GM21723 (cell line): ENCODE measurements at regions not wholly inside any gene's neighbourhood (a gene's known extent, or its start where the extent isn't known, plus 50 kb on each side); places are given as distances from the start of the nearest gene placed in this dataset.
"Not testable (repeated sequence)": the region's sequence is repeated elsewhere in the genome, so short reads cannot be mapped to it uniquely, and the experiment has no call there.

Source experiments
- ATAC-seq: cut with Tn5 transposase; IDR thresholded peaks from one replicate; pipeline ENCODE4 v1.9.1; 2021; ENCODE audit warnings: mild to moderate bottlenecking, moderate library complexity; ENCODE audit not compliant: unreplicated experiment

DNA sequence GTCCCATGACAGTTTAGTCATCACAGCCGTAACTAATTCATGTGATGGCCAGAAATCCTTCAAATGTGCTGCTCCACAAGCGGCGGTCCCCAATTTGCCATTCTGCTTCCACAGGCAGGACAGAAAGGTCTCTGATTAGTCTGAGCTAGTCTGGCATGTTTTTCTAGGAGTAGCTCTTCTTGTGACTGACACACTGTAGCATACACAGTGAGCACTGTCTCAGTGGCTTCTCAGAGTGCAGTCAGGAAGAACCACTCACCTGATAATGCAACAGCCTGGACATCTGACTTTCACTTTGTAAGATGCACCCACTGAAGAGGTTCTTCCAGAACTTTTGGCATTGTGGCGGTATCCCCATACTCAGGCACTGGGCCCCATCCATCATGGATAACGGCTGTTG is 1266.2 kb downstream of the TMEM121 start:
- no peak for ATAC-seq

DNA sequence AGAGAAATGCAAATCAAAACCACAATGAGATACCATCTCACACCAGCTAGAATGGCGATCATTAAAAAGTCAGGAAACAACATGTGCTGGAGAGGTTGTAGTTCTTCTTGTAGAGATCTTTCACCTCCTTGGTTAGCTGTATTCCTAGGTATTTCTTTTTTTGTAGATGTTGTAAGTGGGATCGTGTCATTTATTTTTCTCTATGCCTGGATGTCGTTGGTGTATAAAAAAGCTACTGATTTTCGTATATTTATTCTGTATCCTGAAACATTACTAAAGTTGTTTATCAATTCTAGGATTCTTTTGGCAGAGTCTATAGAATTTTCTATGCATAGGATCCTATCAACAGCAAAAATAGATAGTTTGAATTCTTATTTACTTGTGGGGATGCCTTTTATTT is 1271.8 kb downstream of the TMEM121 start:
- not testable (repeated sequence) for ATAC-seq

DNA sequence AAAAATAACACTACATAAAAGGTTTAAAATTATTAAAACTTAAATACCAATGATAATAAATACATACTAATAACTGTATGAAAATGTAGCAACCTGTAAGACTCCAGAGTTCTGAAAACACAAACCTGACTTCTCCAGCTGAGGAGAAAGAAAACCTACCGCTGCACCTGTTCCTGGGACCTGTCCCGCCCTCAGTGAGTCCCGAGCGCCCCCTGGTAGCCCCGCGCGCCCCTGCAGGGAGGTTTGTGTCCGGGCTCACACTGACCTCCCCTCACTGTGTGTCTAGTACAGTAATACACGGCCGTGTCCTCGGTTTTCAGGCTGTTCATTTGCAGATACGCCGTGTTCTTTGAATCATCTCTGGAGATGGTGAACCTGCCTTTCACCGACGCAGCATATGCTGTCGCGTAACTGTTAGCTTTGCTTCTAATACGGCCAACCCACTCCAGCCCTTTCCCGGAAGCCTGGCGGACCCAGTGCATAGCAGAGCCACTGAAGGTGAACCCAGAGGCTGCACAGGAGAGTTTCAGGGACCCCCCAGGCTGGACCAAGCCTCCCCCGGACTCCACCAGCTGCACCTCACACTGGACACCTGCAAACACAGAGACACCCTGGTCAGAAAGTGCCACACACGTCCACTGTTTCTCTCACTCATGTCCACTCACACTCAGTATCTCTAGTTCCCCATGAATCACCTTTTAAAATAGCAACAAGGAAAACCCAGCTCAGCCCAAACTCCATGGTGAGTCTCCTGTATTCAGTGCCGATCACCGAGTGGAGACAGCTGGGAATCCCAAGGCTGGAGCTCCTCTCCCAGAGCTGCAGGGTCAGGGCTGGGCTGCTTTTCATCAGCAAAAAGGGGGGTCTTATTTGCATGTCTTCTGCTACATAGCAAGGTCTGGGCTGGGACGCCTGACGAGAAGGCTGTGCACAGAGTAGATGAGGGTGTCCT is 1276.3 kb downstream of the TMEM121 start:
- no peak for ATAC-seq

DNA sequence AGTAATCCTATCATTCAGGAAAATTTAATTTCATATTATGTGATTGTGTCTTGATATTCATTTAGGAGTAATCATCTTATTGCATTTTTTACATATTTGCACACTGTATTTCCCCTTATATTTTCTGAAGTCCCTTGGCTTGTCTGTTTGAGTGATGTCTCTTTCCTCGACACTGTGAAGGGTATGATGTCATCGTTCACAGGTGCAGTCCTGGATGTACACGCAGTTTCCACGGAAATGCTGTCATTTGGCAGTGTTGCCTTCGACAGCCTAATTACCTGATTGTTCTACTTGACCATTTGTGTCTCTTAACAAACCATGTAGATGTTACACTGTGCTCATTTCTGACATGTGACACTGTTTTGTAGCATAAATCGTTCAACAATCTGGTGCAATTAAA is 1277.0 kb downstream of the TMEM121 start:
- no peak for ATAC-seq

DNA sequence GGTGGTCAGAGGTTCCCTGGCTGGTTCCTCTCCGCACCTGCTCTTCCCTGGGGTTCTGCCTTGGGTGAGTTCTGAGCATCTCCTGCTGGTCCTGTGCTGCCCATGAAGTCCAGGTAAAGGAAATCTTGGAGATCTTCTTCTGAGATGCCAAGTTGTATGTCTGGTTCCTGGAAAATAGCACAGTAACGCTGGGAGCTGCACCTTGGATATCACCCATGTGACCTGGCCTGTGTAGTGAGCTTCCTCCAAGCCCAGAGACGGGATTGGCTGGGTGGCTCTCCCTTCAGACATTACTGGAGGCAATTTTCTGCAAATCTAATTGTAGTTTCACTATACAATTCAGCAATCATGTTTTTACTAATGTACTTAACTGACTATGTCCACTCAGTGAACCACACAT is 1281.1 kb downstream of the TMEM121 start:
- ATAC-seq = no peak

DNA sequence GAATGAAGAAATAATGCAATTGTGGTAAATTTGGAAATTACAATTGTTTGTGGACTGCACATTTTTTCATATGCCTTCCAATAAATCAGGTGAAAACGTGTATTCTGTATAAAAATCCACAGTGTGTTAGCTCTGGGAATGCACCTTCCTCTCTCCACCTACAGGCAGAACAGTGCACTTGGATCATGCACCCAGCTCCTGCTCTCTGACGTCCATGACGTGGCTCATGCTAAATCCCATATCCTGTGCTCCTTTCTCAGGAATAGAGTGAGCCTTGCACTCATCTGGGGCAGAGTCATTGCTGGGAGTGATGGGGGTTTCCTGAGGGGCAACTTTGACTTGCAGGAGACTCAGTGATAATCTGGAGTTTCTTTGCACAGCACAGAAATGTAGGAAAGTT is 1282.1 kb downstream of the TMEM121 start:
- ATAC-seq = no peak

DNA sequence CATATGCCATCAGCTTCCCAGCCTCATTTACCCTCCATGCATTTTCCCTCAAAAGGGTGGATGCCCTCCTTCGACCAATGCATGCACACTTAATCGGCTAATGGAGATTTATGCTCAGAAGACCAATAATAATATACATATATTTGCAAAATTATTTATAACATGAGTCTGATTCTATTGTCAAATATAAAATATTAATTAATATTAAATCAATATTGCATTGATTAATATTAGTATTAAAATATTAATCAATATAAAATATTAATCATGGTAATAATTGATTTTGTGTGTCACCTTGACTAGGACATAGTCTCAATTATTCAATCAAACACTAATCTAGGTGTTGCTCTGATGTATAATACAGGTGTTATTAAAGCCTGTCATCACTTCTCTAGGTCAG is 1282.5 kb downstream of the TMEM121 start:
- no peak for ATAC-seq

DNA sequence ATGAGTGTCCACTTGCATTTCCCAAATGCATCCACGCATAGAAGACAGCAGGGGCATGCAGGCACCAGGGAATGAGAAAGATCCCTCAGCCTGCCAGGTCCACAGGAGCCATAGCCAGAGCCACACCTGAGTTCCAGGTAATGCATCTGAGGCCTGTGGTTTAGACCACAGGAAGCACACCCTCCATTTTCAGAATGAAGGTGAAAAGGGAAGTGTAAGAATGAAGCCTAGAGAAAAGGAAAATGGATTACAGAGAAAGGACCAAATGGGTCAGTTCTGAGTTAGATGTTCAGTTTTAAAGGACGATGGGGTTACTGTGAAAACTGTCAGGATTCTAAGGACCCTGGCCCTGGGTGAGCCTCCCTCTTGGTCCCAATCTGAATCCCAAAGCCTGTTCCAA is 1283.2 kb downstream of the TMEM121 start:
- ATAC-seq = no peak

DNA sequence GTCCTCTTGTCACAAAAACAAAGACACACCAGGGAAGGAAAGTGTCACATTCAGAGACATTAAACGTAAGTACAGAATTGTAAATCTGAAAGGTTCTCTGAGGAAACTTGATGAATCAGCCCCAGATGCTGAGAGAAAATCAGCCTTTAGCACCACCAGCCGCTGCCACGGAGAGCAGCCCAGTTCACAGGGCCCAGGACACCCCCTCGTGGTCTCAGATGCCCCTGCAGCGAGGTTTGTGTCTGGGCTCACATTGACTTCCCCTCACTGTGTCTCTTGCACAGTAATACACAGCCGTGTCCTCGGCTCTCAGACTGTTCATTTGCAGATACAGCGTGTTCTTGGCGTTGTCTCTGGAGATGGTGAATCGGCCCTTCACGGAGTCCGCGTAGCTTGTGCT is 1283.8 kb downstream of the TMEM121 start:
- ATAC-seq = not testable (repeated sequence)

DNA sequence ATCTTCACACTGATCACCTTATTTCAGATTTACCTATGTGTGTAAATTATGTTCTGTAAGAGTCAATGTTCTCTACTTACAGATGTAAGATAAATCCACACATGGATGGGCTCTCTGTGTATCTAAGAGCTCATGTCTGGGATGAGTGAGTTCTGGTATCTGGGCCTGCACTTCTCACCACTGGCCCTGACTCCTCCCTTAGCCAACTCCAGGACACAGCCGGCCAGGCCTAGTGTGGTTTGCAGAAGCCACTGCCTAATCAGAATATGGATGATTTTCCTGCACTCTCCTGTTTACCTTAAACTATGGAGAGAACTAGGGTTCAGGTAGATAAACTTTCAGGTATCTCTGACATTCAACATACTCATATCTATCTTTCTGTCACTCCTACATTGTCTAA is 1284.8 kb downstream of the TMEM121 start:
- no peak for ATAC-seq

DNA sequence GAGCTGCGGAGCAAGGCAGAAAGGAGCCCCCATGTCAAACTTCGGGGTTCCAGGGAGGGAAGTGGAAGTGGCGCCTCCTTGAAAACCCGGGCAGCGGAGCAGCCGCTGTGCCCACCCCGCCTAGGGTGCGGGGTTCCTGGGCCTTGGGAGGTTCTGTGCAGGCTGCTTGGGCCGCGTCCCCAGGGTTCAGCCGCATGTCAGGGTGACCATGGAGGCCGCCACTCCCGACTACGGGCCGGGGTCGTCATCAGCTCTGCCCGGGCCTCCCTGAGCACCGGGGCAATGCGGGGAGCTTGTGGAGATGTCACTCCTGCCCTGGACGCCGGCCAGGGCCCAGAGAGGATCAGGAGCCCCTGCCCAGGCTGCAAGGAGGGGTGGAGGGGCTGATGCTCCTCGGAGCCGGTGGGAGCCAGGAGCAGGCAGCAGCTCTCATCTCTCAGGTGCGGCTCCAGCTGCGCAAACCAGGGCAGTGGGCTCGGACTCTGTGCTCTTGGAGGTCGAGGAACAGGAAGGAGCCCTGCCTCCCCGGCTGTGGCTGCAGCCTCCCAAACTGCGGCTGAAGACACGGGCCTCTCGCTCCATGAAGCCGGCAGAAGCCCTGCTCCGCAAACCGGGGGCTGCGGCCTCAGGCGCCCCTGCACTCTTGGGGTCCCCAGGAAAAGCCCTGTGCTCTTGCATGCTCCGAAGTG is 1286.5 kb downstream of the TMEM121 start:
- ATAC-seq = no peak

DNA sequence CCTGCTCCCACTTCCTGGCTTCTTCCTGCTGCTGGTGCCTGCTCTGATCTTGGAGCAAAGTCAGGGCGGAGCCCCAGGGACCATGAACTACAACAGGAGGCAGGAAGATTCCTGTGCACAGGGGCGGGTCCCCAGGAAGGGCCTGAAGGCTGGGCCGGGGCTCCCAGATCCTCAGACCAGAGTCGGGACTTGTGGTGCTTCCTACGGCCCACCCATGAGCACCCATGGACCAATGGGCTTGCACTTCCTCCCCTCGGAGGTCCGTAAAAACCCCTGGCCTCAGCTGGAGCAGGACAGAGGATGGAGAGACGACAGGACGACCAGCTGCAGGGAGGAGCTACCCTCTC is 1287.1 kb downstream of the TMEM121 start:
- no peak for ATAC-seq

DNA sequence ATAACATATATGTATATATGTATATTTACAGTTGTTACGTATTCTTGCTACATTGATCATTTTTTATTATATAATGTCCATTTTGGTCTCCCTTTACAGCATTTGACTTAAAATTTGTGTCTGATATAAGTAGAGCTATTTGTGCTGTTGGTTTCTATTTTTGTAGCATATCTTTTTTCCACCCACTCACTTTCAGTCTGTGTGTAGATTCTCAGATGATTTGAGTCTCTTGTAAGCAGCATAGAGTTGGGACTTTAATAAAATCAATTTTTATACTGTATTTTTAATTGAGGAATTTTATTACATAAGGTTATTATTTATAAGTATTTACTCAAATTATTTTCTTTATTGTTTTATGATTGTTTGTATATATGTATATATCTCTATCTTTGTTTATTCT is 1293.7 kb downstream of the TMEM121 start:
- ATAC-seq = no peak

DNA sequence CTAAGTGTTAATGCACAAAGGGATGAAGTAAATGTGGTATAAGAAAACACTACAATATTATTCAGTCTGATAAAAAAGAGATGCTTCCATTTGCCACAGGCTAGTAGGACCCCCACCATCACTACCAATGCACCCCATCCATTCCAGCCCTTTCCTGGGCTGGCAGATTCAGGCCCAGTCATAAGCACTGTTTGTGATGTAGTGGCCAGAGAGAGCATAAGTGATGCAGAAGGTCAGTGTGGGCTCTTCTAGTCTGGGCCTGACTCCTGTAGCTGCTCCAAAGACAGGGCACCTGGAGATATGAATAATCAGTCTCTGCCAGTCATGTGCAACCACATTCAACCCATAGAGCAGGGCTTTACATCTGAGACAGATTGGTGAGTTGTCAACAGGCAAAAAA is 1294.7 kb downstream of the TMEM121 start:
- no peak for ATAC-seq

DNA sequence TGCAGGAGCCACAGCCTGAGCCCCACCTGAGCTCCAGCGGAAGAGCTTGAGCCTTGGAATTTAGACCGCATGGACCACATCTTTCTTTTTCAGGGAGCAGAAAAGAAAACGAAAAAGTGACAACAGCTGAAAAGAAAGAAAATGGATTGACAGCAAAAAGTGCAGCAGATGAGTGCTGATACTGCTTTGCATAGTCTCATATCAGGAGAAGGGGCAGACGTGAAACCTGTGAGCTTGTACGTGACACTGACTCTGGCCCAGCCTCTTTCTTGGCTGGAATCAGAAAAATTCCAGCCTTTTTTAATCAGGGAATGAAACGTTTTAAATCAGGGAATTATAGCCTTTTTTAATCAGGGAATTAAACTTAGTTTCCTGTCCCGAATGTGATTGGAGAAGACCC is 1296.5 kb downstream of the TMEM121 start:
- ATAC-seq = no peak

DNA sequence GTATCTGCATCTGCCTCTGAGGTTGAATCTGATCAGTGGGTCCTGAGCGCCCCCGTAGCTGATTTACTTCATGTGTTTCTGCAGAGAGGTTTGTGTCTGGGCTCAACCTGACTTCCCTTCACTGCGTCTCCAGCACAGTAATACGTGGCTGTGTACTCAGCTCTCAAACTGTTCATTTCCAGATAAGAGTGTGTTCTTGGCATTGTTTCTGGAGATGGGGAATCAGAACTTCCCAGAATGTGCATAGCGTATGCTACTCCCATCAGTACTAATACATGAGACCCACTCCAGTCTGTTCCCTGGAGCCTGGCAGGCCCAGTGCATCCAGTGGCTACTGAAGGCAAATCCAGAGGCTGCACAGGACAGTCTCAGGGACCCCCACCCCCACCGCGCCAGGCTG is 1297.2 kb downstream of the TMEM121 start:
- ATAC-seq = no peak

DNA sequence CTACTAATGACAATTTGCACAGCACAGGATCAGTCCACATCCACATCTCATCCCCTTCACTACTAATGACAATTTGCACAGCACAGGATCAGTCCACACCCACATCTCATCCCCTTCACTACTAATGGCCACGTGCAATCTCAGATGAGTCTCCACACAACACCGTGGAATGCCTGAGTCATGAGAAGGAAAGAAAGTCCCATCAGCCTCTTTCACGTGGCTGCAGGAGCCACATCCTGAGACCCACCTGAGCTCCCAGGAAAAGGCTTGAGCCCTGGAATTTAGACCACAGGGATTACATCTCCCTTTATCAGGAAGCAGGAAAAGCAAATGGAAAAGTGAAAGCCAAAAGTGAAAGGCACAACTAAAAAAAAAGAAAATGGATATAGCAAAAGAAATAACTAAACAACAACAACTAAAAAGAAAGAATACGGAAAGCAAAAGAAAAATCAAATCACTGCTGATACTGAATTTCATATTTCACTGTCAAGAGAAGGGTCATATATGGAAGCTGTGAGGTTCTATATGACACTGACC is 1300.5 kb downstream of the TMEM121 start:
- no peak for ATAC-seq

DNA sequence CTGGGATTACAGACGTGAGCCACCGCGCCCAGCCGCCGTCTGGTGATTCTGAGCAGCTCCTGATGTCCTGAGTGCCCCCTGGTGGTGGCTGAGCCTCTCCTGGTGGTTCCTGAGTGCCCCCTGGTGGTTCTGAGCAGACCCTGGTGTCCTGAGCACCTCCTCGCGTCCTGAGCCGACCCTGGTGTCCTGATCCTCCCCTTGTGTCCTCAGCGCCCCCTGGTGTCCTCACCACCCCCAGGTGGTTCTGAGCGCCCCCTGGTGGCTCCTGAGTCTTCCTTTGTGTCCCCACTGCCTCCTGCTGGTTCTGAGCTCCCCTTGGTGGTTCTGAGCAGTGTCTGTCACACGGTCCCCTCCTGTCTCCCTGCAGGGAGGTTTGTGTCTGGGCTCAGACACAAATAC is 1304.9 kb downstream of the TMEM121 start:
- ATAC-seq = peak; percentile 74

DNA sequence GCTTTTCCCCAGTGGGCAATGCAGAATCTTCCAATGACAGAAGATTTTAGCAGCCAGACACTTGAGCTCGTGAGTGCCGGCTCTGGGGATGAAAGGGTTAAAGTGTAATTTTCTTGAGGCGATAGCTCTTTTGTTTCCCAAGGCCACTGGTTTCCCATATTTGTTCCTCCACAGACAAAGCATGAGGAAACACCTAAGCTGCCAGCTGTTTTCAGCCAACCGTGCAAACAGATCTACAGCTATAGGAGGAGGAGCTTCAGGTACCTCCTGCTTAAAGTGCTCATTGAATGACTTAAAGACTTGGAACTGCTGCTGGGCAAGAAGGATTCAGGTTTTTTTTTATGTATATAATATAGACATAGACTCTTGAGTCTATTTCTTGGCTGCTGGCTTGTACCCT is 1311.5 kb downstream of the TMEM121 start:
- ATAC-seq = no peak

DNA sequence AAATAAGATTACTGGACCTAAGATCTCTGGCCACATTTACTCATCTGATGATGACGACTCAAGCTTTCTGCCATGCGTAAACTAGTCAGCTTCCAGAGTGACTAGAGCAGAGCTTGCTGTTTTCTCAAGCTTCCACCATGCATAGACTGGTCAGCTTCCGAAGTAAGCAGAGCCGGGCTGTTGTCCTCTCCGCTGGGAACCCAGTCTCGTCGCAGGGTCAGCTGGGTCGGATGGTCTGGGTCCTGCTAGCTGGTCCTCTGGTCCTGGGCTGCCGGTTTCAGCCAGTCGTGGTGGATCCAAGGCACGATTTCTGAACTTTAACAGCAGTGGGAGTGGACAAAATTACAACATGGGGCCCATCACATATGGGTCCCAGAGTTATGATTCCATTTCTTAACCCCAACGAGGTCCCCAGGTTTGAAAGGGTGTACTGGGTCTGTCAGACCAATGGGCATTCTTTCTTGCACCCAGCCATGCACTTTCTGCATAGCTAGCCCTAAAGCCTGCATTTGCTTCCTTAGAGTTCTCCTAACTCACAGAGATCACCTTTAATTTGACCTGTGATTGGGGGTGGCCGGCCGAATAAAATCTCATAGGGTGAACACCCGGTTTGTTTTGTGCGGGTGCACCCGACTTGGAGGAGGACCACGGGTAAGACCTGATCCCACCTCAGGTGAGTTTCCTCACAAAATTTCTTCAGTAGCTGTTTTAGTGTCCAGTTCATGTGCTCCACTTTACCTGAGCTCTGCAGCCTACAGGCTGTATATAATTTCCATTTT is 1312.8 kb downstream of the TMEM121 start:
- no peak for ATAC-seq

DNA sequence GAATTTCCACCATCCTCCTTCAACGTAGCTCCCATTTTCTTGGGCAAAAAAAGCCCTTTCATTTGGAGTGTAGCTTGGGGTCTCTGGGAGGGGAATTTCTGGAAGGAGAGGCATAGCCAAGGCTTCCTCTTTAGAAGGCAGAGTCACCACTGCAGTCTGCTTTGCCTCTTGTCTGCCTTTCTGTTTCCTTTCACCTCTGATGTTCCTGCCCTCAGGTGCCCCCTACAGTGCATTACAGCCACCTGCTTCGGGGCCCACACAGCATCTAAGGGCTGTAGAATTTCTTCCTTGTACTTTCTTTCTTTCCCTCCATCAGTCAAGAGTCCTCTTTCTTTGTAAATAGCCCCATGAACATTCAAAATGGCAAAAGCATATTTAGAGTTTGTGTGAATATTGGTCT is 1313.9 kb downstream of the TMEM121 start:
- ATAC-seq = no peak
